A673 (cell line): ENCODE measurements at regions not wholly inside any gene's neighbourhood (a gene's known extent, or its start where the extent isn't known, plus 50 kb on each side); places are given as distances from the start of the nearest gene placed in this dataset.
A peak's percentile ranks its signal among the peaks of the same experiment; 100 is the strongest.

Experiments used
- BruUV-seq: library from RNA; stranded (reverse); fragments of 400-500 nt; replicated peaks from 2 replicates; lab custom pipeline; 2021; lab: Mats Ljungman, UMichigan
- CTCF ChIA-PET: fragments of 300-600 bp; sonication (Branson Sonifier 250); formaldehyde crosslinking; loops from one replicate; lab custom pipeline; 2022; ENCODE audit warnings: antibody characterized with exemption; lab: Charles Lee
- POLR2A ChIA-PET: fragments of 300-600 bp; sonication (Branson Sonifier 250); formaldehyde crosslinking; loops from one replicate; lab custom pipeline; 2022; ENCODE audit warnings: antibody characterized with exemption; ENCODE audit not compliant: low non-redundant PET; lab: Charles Lee
- DNase-seq: peaks from one replicate; pipeline ENCODE4 v3.0.0-alpha.2; 2015; ENCODE audit warnings: low spot score
- H3K27ac ChIP-seq: fragments of 200-600 bp; sonication (generic); 2 replicates; pipeline ENCODE4 v1.5.1; 2016; ENCODE audit warnings: mixed run types, low read depth, mild to moderate bottlenecking, mixed read lengths, antibody characterized with exemption, low read length; ENCODE audit not compliant: poor library complexity, severe bottlenecking
- H3K27me3 ChIP-seq: fragments of 200-600 bp; sonication (generic); replicated peaks from 2 replicates; pipeline ENCODE4 v1.6.1; 2017; ENCODE audit warnings: mixed run types, low read depth, mild to moderate bottlenecking, mixed read lengths, antibody characterized with exemption, low read length; ENCODE audit not compliant: insufficient read depth, poor library complexity
- H3K36me3 ChIP-seq: fragments of 200-600 bp; sonication (generic); 2 replicates; pipeline ENCODE4 v1.6.1; 2016; ENCODE audit warnings: mixed run types, mild to moderate bottlenecking, mixed read lengths, antibody characterized with exemption, low read length; ENCODE audit not compliant: insufficient read depth, poor library complexity, severe bottlenecking
- H3K4me1 ChIP-seq: fragments of 200-600 bp; sonication (generic); 2 replicates; pipeline ENCODE4 v1.6.1; 2017; ENCODE audit warnings: mixed run types, mild to moderate bottlenecking, mixed read lengths, antibody characterized with exemption, low read length; ENCODE audit not compliant: insufficient read depth, poor library complexity, severe bottlenecking
- H3K4me3 ChIP-seq: fragments of 200-600 bp; sonication (generic); 2 replicates; pipeline ENCODE4 v1.5.1; 2016; ENCODE audit warnings: low read depth, mixed run types, mild to moderate bottlenecking, mixed read lengths, low read length; ENCODE audit not compliant: poor library complexity, severe bottlenecking
- H3K9me3 ChIP-seq: fragments of 200-600 bp; sonication (generic); 2 replicates; pipeline ENCODE4 v1.6.1; 2016; ENCODE audit warnings: mixed run types, low read depth, mild to moderate bottlenecking, mixed read lengths, antibody characterized with exemption, low read length; ENCODE audit not compliant: poor library complexity, severe bottlenecking
- EZH2 ChIP-seq: fragments of 200-600 bp; sonication (generic); IDR thresholded peaks from 2 replicates; pipeline ENCODE4 v1.6.1; 2017; ENCODE audit warnings: borderline replicate concordance, low read depth, mild to moderate bottlenecking, mixed read lengths, antibody characterized with exemption, low read length; ENCODE audit not compliant: poor library complexity, severe bottlenecking
- intact Hi-C: fragments of 100-400 bp; cut with micrococcal nuclease; formaldehyde crosslinking; loops from one replicate; pipeline ENCODE4 v1.10.0; 2022; ENCODE audit not compliant: unreplicated experiment
- TF ChIP-seq, protein P1 (sequence below): fragments of 300-800, 200-600 bp; sonication (generic); conservative IDR thresholded peaks from 2 replicates; pipeline ENCODE4 v1.5.1; 2017; ENCODE audit warnings: low read depth, mild to moderate bottlenecking, antibody characterized with exemption, low read length, moderate library complexity, mixed read lengths

DNA sequence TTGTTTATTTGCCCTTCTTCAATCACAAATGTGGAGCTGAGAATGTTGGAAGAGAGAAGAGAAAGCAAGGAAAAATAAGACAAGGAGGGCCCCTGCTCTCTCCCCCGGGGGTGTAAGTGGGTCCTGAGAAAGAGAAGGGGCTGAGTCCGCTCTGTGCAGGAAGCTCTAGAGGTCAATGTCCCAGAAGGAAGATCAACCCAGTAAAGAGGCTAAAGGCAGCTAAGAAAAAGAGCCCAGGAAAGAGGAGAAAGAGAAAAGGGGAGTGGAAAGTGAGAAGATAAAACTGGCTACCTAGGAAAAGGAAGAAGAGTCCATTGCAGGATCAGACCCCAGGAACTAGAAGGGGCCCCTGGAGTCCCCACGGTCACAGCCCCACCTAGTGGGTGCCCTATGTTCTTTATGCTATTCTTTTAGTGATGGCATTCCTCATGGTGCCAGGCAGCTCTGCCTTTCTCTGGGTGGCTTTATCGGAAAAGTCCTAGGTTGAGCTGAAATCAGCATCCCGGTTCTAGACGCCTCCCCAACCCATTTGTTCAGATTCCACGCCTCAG, 583.4 kb downstream of the ACTL7B start:
- Histone ChIP-seq H3K36me3 (no peaks in the 10 kb centered on the region), H3K27ac (no peak overlapping the region), H3K4me1 (peaks cover 5% of the 10 kb centered on the region), H3K4me3 (peak overlapping the region; percentile 39), H3K9me3 (no peaks in the 10 kb centered on the region), H3K27me3 (no peaks in the 10 kb centered on the region)
- CTCF ChIA-PET = no interaction called here
- intact Hi-C loops = loop anchor here (1.0 to 10.0 kb wide), 2 partner anchors 482 to 788 kb away; no protein-coding TSS in a partner anchor
- TF ChIP-seq, protein P1, sequence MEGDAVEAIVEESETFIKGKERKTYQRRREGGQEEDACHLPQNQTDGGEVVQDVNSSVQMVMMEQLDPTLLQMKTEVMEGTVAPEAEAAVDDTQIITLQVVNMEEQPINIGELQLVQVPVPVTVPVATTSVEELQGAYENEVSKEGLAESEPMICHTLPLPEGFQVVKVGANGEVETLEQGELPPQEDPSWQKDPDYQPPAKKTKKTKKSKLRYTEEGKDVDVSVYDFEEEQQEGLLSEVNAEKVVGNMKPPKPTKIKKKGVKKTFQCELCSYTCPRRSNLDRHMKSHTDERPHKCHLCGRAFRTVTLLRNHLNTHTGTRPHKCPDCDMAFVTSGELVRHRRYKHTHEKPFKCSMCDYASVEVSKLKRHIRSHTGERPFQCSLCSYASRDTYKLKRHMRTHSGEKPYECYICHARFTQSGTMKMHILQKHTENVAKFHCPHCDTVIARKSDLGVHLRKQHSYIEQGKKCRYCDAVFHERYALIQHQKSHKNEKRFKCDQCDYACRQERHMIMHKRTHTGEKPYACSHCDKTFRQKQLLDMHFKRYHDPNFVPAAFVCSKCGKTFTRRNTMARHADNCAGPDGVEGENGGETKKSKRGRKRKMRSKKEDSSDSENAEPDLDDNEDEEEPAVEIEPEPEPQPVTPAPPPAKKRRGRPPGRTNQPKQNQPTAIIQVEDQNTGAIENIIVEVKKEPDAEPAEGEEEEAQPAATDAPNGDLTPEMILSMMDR = peak; percentile 58
- no peak for TF ChIP-seq EZH2
- BruUV-seq = no TSS peak
- DNase-seq = peak; percentile 41
- POLR2A ChIA-PET = no interaction called here

DNA sequence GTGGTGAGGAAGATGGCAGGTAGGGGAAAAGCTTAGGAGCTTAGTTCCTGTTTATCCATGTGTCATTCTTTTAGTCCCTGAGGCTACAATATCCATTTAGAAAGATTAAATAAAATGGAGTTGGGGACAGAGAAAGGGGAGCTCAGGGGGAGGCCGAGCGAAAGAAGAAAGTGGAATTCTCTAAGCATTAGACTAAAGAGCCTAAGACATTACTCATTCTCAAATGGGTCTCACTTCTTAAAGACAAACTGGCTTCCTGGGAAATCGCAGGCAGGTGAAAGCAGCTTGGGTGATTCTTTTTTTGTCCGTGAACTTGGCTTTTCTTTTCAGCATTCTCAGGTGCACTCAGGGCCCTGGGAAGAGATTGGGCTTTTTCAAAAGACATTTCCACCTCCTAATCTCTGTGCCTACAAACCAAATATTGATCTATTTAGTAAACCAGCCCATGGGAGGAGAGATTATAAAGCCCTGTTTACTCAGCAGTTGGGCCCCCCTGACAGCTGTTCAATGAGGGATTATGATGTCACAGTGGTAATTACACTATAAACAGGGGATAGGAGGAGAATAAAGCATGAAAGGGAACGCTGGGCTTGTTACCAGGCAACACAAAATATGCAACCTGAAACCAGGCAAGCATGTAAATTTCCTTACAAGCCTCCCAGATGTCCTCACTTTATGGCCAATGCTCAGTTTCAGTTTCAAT, 584.0 kb downstream of the ACTL7B start:
- Histone ChIP-seq H3K27ac (peak overlapping the region; percentile 32), H3K9me3 (no peaks in the 10 kb centered on the region), H3K4me1 (peaks cover 5% of the 10 kb centered on the region), H3K4me3 (peak overlapping the region; percentile 39), H3K27me3 (no peaks in the 10 kb centered on the region), H3K36me3 (no peaks in the 10 kb centered on the region)
- DNase-seq = peak; percentile 76
- ChIA-PET POLR2A (no interaction called here), CTCF (no interaction called here)
- intact Hi-C loops = loop anchor here (1.0 to 10.0 kb wide), 2 partner anchors 483 to 787 kb away; no protein-coding TSS in a partner anchor
- no TSS peak for BruUV-seq
- TF ChIP-seq, protein P1 = no peak
- TF ChIP-seq EZH2 = no peak

DNA sequence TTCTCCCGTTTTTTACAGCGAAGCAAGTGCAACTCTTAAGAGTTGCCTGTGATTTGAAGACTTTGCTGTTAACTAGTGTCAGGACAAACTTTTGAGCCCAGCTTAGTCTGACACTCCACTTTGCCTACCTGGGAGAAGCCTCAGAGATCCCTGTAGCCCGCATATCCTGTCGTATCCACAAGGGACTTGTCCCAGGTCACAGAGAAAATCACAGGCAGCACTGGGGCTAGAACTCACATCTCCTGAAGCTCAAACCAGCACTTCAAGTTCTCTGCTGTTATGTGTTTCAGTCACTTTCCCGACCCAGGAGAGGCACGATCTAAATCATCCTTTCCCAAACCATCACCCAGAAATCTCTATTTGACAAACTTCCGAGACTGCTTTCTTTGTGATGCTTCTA, 584.5 kb downstream of the ACTL7B start:
- Histone ChIP-seq H3K4me1 (peaks cover 5% of the 10 kb centered on the region), H3K9me3 (no peaks in the 10 kb centered on the region), H3K36me3 (no peaks in the 10 kb centered on the region), H3K27me3 (no peaks in the 10 kb centered on the region), H3K27ac (peak overlapping the region; percentile 32), H3K4me3 (no peak overlapping the region)
- no TSS peak for BruUV-seq
- TF ChIP-seq, protein P1 = no peak
- no peak for TF ChIP-seq EZH2
- DNase-seq = no peak
- POLR2A ChIA-PET = no interaction called here
- intact Hi-C loops = loop anchor here (10.0 kb wide), 1 partner anchor 484 kb away; no protein-coding TSS in a partner anchor
- CTCF ChIA-PET = no interaction called here
